Body of pancreas (tissue), 4 donors: ENCODE measurements at regions not wholly inside any gene's neighbourhood (a gene's known extent, or its start where the extent isn't known, plus 50 kb on each side); places are given as distances from the start of the nearest gene placed in this dataset.

Experiments
- ATAC-seq: fragments of 150-250 bp; one replicate; pipeline ENCODE4 v1.9.1; 2016
- DNase-seq, 4 donors: peaks; one replicate each; pipeline ENCODE4 v3.0.0-alpha.2; 2019
- H3K27ac ChIP-seq, 4 donors: fragments of 200-600 bp; sonication (generic); 1 replicate in 3 of 4; 2 replicates in 1 of 4; pipeline versions ENCODE4 v1.5.1 to v1.6.1; 2016 to 2019; ENCODE audit warnings: mild to moderate bottlenecking in 1 of 4, mixed read lengths in 1 of 4, moderate library complexity in 1 of 4
- H3K27me3 ChIP-seq, 2 donors: fragments of 200-600 bp; sonication (generic); one replicate each; pipeline ENCODE4 v1.6.0; 2016; ENCODE audit warnings: mild to moderate bottlenecking in 1 of 2
- H3K36me3 ChIP-seq, 2 donors: fragments of 200-600 bp; sonication (generic); replicated peaks in 1 of 2; 2 replicates each; pipeline ENCODE4 v1.5.1; 2016; ENCODE audit warnings: low read depth in 2 of 2; ENCODE audit not compliant: insufficient read depth in 1 of 2
- H3K4me1 ChIP-seq: fragments of 200-600 bp; sonication (generic); one replicate; pipeline ENCODE4 v1.6.0; 2016
- H3K4me3 ChIP-seq, 2 donors: fragments of 200-600 bp; sonication (generic); 1 replicate in 1 of 2; 2 replicates in 1 of 2; pipeline ENCODE4 v1.5.1; 2016 to 2019
- H3K9me3 ChIP-seq, 3 donors: fragments of 200-600 bp; sonication (generic); 1 replicate in 2 of 3; 2 replicates in 1 of 3; pipeline ENCODE4 v1.5.1; 2016
- POLR2A ChIP-seq, 3 donors: fragments of 450-650 bp; IDR thresholded peaks; one replicate each; pipeline ENCODE4 v1.6.1; 2016; ENCODE audit warnings: antibody characterized with exemption in 3 of 3, mild to moderate bottlenecking in 2 of 3
- WGBS, 2 donors: methylation state at CpG; one replicate each; pipeline ENCODE4 v1.1.5; 2017; 5-methylcytosine and 5-hydroxymethylcytosine counted together
- intact Hi-C: fragments of 100-400 bp; cut with DNase I; formaldehyde crosslinking; loops from one replicate; pipeline ENCODE4 v1.15.1; 2023
- TF ChIP-seq, protein P1 (sequence below), 7 experiments: fragments of 450-650 bp in 4 of 7; fragments of 200-600 bp in 3 of 7; sonication (generic) in 3 of 7; IDR thresholded peaks; one replicate each; pipeline ENCODE4 v1.5.1; 2016 to 2019; ENCODE audit warnings: antibody characterized with exemption in 7 of 7

DNA sequence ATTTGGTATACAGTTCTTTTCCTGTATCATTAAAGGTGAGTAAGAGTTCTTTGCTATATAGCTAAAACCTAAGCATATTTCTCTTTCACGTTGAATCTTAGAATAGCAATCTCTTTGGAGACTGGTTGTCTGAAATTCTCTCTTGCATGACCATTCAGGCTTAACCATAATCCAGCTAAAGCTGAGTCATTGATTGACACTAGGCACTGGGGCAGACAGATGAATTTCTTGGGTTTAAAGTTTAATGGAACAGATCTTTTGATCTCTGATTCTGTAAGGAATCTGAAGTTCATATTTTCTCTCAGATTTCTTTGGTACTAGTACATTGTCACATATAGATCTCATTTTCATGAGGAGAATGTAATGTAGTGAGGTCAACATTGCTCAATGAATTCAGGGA lies 397.3 kb upstream of the MIR17HG start:
- Histone ChIP-seq H3K36me3 (no peaks in the 10 kb centered on the region), H3K9me3 (no peaks in the 10 kb centered on the region), H3K27me3 (no peaks in the 10 kb centered on the region), H3K27ac (no peak overlapping the region), H3K4me1 (peaks cover 4% of the 10 kb centered on the region), H3K4me3 (no peak overlapping the region)
- TF ChIP-seq, protein P1, sequence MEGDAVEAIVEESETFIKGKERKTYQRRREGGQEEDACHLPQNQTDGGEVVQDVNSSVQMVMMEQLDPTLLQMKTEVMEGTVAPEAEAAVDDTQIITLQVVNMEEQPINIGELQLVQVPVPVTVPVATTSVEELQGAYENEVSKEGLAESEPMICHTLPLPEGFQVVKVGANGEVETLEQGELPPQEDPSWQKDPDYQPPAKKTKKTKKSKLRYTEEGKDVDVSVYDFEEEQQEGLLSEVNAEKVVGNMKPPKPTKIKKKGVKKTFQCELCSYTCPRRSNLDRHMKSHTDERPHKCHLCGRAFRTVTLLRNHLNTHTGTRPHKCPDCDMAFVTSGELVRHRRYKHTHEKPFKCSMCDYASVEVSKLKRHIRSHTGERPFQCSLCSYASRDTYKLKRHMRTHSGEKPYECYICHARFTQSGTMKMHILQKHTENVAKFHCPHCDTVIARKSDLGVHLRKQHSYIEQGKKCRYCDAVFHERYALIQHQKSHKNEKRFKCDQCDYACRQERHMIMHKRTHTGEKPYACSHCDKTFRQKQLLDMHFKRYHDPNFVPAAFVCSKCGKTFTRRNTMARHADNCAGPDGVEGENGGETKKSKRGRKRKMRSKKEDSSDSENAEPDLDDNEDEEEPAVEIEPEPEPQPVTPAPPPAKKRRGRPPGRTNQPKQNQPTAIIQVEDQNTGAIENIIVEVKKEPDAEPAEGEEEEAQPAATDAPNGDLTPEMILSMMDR (IDR thresholded peaks at IDR 0.05): no peak
- TF ChIP-seq POLR2A (IDR thresholded peaks at IDR 0.05): no peak
- intact Hi-C loops: no loop called here
- DNase-seq (no peak), ATAC-seq (no peak)
- WGBS, 2 donors: 81 to 86% methylated on average over 1 of the region's 1 CpG

DNA sequence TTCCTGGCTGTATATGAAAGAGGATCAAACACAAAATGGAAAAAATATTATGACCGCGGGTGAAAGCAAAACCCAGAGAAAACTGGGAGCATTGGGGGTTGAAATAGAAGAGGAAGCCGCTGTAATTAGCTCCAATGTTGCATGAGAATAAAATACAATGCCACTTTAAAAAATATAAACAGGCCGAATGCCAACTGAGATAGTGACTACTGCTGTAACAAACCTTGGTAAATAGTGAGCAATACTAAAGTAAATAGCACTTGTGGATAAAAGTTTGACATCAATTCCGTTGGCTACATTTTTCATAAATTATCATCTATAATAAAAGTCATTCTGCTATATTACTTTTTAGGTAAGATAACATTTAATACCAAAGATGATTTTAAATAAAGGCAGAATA lies 395.8 kb upstream of the MIR17HG start:
- 45 to 49% methylated on average over 5 of the region's 5 CpGs for WGBS, 2 donors
- H3K27ac ChIP-seq: no peak overlapping the region
- intact Hi-C loops: no loop called here
- H3K9me3 ChIP-seq: no peaks in the 10 kb centered on the region
- TF ChIP-seq, protein P1 (IDR thresholded peaks at IDR 0.05): no peak
- TF ChIP-seq POLR2A (IDR thresholded peaks at IDR 0.05): no peak
- ATAC-seq: no peak
- DNase-seq: no peak
- no peak overlapping the region for H3K4me3 ChIP-seq
- H3K36me3 ChIP-seq: no peaks in the 10 kb centered on the region
- H3K4me1 ChIP-seq: peaks cover 8% of the 10 kb centered on the region
- H3K27me3 ChIP-seq: no peaks in the 10 kb centered on the region

DNA sequence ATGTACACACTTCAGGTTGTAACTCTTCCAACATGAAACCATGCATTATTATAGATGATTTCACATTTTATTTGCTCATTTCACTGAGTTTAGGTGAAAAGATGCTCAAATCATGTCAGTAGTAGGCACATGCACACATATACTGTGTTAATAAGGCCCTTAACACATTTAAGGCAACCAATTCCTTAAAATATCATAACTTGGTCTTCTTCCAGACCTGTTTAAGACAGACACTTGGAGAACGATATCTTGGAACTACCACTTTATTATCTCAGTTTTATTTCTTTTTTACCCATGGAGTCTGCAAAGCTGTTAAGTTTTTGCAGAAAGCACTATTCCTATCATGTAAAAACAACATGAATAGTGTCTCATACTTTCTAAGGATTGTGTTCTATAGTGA lies 395.2 kb upstream of the MIR17HG start:
- no peak overlapping the region for H3K27ac ChIP-seq
- H3K27me3 ChIP-seq: no peaks in the 10 kb centered on the region
- no peak overlapping the region for H3K4me3 ChIP-seq
- WGBS, 2 donors: 41 to 47% methylated on average over 1 of the region's 1 CpG
- intact Hi-C loops: no loop called here
- ATAC-seq (no peak), DNase-seq (no peak)
- peaks cover 8% of the 10 kb centered on the region for H3K4me1 ChIP-seq
- no peaks in the 10 kb centered on the region for H3K9me3 ChIP-seq
- H3K36me3 ChIP-seq: no peaks in the 10 kb centered on the region
- no peak for TF ChIP-seq POLR2A (IDR thresholded peaks at IDR 0.05)
- TF ChIP-seq, protein P1 (IDR thresholded peaks at IDR 0.05): no peak

DNA sequence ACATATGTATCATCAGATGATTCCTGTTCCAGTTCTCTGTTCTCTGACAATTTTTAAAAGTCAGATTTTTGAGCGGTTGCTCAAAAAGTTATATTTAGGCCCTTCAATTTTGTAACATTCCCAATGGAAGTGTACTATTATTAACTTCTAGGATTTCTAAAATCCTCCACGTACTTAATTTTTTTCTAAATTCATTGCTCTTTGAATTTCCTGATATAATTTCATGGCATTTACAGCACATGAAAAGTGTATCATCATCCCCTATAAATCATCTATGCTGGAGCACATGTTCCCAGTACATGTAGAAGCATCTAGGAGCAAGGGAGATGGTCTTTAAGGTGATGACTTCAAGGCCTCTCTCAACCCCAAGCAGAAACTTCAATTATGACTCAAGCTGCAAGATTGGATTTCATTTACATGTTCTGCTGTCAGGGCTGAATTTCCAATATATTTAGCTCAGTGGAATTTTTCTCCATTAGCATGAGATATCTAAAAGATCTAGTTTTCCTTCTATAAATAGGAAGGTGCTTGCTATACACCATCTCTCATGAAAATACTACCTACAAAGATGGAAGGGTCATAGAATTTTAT lies 392.8 kb upstream of the MIR17HG start:
- Histone ChIP-seq H3K27me3 (no peaks in the 10 kb centered on the region), H3K4me3 (no peak overlapping the region), H3K4me1 (peaks cover 8% of the 10 kb centered on the region), H3K9me3 (no peaks in the 10 kb centered on the region), H3K27ac (no peak overlapping the region), H3K36me3 (no peaks in the 10 kb centered on the region)
- DNase-seq (no peak), ATAC-seq (no peak)
- 91 to 95% methylated on average over 2 of the region's 2 CpGs for WGBS, 2 donors
- TF ChIP-seq POLR2A (IDR thresholded peaks at IDR 0.05): no peak
- TF ChIP-seq, protein P1 (IDR thresholded peaks at IDR 0.05): no peak
- intact Hi-C loops: no loop called here

DNA sequence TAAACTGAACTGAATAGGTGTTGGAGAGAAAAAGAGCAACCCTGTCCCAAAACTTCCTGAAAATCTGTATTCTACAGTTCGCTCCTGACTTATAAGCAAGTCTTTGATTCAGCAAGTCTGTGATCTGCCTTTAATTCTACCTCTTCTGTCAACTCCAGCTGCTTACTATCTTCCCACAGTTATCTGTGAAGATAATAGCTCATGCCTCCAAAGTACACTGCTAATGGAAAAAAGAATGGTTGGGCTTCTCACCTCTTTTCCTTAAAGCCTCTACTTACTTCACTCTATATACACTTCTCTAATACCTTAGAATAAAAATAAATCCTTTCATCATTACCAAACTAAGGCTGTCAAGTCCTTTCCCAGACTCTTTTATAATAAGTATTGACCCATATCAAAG lies 391.5 kb upstream of the MIR17HG start:
- DNase-seq (no peak), ATAC-seq (peak; percentile 45)
- no peak overlapping the region for H3K27ac ChIP-seq
- no peaks in the 10 kb centered on the region for H3K9me3 ChIP-seq
- H3K27me3 ChIP-seq: no peaks in the 10 kb centered on the region
- TF ChIP-seq POLR2A (IDR thresholded peaks at IDR 0.05): no peak
- TF ChIP-seq, protein P1 (IDR thresholded peaks at IDR 0.05): no peak
- peaks cover 8% of the 10 kb centered on the region for H3K4me1 ChIP-seq
- 21 to 41% methylated on average over 1 of the region's 1 CpG for WGBS, 2 donors
- no peaks in the 10 kb centered on the region for H3K36me3 ChIP-seq
- intact Hi-C loops: no loop called here
- no peak overlapping the region for H3K4me3 ChIP-seq
